ENCODE measurements at regions not wholly inside any gene's neighbourhood (a gene's known extent, or its start where the extent isn't known, plus 50 kb on each side); places are given as distances from the start of the nearest gene placed in this dataset.
"Not testable (repeated sequence)": the region's sequence is repeated elsewhere in the genome, so short reads cannot be mapped to it uniquely, and the experiment has no call there.

DNA sequence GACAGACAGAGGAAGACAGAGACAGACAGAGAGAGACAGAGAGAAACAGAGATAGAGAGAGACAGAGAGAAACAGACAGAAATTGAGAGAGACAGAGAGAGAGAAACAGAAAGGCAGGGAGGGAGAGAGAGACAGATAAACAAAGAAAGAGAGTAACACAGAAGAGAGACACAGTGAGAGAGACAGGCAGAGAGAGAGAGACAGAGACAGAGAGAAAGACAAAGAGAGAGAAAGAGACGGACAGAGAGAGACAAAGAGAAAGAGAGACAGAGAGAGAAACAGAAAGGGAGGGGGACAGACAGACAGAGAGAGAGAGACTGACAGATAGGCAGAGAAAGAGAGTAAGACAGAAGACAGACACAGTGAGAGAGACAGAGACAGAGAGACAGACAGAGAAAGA lies 108.5 kb upstream of the ANKRD30BL start:
- Histone ChIP-seq H3K27ac (no peak overlapping the region), H3K4me2 (peak overlapping the region; percentile 33; the same call in 1 of the 2 replicates), H2AFZ (ENCODE audit: low read depth) (peak overlapping the region; percentile 41; the same call in 1 of the 2 replicates), H3K79me2 (ENCODE audit: insufficient read depth, low read depth) (no peaks in the 10 kb centered on the region), H3K9ac (no peak overlapping the region), H3K4me1 (ENCODE audit: low read depth, poor library complexity, severe bottlenecking) (peaks cover 31% of the 10 kb centered on the region), H3K27me3 (ENCODE audit: insufficient read depth, low read depth) (no peaks in the 10 kb centered on the region), H4K20me1 (ENCODE audit: insufficient read depth) (no peaks in the 10 kb centered on the region), H3K36me3 (ENCODE audit: insufficient read depth) (no peaks in the 10 kb centered on the region), H3K4me3 (IDR thresholded peaks at IDR 0.05; ENCODE audit: insufficient read depth, low read depth, low read length) (no peak overlapping the region)
- TF ChIP-seq, protein P1, sequence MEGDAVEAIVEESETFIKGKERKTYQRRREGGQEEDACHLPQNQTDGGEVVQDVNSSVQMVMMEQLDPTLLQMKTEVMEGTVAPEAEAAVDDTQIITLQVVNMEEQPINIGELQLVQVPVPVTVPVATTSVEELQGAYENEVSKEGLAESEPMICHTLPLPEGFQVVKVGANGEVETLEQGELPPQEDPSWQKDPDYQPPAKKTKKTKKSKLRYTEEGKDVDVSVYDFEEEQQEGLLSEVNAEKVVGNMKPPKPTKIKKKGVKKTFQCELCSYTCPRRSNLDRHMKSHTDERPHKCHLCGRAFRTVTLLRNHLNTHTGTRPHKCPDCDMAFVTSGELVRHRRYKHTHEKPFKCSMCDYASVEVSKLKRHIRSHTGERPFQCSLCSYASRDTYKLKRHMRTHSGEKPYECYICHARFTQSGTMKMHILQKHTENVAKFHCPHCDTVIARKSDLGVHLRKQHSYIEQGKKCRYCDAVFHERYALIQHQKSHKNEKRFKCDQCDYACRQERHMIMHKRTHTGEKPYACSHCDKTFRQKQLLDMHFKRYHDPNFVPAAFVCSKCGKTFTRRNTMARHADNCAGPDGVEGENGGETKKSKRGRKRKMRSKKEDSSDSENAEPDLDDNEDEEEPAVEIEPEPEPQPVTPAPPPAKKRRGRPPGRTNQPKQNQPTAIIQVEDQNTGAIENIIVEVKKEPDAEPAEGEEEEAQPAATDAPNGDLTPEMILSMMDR (conservative IDR thresholded peaks at IDR 0.05; ENCODE audit: low read depth, low read length) = no peak

DNA sequence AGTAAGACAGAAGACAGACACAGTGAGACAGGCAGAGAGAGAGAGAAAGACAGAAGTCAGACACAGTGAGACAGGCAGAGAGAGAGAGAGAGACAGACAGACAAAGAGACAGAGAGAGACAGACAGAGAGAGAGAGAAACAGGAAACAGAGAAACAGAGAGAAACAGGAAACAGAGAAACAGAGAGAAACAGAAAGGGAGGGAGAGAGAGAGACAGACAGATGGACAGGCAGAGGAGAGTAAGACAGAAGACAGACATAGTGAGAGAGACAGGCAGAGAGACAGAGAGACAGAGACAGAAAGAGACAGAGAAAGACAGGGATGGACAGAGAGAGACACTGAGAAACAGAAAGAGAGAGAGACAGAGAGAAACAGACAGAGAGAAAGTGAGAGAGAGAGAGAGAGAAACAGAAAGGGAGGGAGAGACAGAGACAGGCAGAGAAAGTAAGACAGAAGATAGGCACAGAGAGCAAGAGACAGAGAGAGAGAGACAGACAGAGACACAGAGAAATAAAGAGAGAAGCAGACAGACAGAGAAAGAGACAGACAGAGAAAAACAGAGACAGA lies 109.3 kb upstream of the ANKRD30BL start:
- Histone ChIP-seq H3K79me2 (ENCODE audit: insufficient read depth, low read depth) (no peaks in the 10 kb centered on the region), H3K4me2 (no peak overlapping the region), H3K27ac (no peak overlapping the region), H3K27me3 (ENCODE audit: insufficient read depth, low read depth) (no peaks in the 10 kb centered on the region), H3K4me3 (IDR thresholded peaks at IDR 0.05; ENCODE audit: insufficient read depth, low read depth, low read length) (no peak overlapping the region), H3K9ac (no peak overlapping the region), H3K4me1 (ENCODE audit: low read depth, poor library complexity, severe bottlenecking) (peaks cover 28% of the 10 kb centered on the region), H4K20me1 (ENCODE audit: insufficient read depth) (no peaks in the 10 kb centered on the region), H2AFZ (ENCODE audit: low read depth) (peak overlapping the region; percentile 38), H3K36me3 (ENCODE audit: insufficient read depth) (no peaks in the 10 kb centered on the region)
- TF ChIP-seq, protein P1 (conservative IDR thresholded peaks at IDR 0.05; ENCODE audit: low read depth, low read length) = no peak

DNA sequence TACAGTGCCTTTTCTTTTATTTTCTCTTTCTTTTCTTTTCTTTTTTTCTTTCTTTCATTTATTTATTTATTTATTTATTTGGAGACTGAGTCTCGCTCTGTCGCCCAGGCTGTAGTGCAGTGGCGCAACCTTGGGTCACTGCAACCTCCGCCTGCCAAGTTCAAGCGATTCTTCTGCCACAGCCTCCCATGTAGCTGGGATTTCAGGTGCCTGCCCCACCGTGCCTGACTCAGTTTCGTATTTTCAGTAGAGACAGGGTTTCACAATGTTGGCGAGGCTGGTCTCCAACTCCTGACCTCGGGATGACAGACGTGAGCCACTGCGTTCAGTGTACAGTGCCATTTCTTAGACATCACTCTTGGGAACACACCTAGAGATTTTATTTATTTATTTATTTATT lies 110.0 kb upstream of the ANKRD30BL start:
- not testable (repeated sequence) for H3K36me3 ChIP-seq (ENCODE audit: insufficient read depth); H4K20me1 ChIP-seq (ENCODE audit: insufficient read depth); H3K27ac ChIP-seq; H3K4me3 ChIP-seq (IDR thresholded peaks at IDR 0.05; ENCODE audit: insufficient read depth, low read depth, low read length); H3K9ac ChIP-seq; H3K27me3 ChIP-seq (ENCODE audit: insufficient read depth, low read depth); H3K4me2 ChIP-seq; H2AFZ ChIP-seq (ENCODE audit: low read depth); H3K79me2 ChIP-seq (ENCODE audit: insufficient read depth, low read depth)
- H3K4me1 ChIP-seq (ENCODE audit: low read depth, poor library complexity, severe bottlenecking) = peaks cover 22% of the 10 kb centered on the region

DNA sequence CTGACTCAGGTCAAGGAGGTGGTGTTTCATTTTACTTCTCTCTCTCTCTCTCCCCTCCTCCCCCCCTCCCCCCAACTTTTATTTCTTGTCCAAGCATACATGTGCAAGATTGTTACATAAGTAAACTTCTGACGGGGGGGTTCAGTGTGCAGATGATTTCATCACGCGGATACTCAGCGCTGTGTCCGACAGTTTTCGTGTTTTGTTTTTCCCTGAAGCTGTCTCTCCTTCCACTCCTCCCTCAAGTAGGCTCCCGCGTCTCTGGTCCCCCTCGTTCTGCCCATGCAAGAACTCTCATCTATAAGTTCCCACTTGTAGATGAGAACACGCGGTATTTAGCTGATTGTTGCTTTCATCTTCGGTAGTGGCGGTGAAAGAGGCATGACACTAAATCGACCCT lies 111.0 kb upstream of the ANKRD30BL start:
- Histone ChIP-seq H3K27ac (no peak overlapping the region), H3K9ac (no peak overlapping the region), H3K4me2 (no peak overlapping the region), H4K20me1 (ENCODE audit: insufficient read depth) (no peaks in the 10 kb centered on the region), H3K27me3 (ENCODE audit: insufficient read depth, low read depth) (no peaks in the 10 kb centered on the region), H2AFZ (ENCODE audit: low read depth) (no peak overlapping the region), H3K4me1 (ENCODE audit: low read depth, poor library complexity, severe bottlenecking) (peaks cover 22% of the 10 kb centered on the region), H3K36me3 (ENCODE audit: insufficient read depth) (no peaks in the 10 kb centered on the region), H3K4me3 (IDR thresholded peaks at IDR 0.05; ENCODE audit: insufficient read depth, low read depth, low read length) (no peak overlapping the region), H3K79me2 (ENCODE audit: insufficient read depth, low read depth) (no peaks in the 10 kb centered on the region)
- TF ChIP-seq, protein P1 (conservative IDR thresholded peaks at IDR 0.05; ENCODE audit: low read depth, low read length) = no peak

DNA sequence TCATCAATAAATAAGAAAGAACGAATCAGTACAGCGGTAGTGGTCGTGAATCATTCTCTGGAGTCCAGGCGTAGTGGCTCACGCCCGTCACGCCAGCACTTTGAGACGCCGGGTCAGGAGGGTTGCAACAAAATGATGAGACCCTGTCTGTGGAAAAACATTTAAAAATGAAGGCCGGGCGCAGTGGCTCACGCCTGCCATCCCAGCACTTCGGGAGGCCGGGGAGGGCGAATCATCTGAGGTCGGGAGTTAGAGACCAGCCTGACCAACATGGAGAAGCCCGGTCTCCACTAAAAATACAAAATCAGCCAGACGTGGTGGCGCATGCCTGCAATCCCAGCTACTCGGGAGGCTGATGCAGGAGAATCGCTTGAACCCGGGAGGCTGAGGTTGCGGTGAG lies 111.8 kb upstream of the ANKRD30BL start:
- H3K79me2 ChIP-seq (ENCODE audit: insufficient read depth, low read depth); H3K4me2 ChIP-seq; H3K27me3 ChIP-seq (ENCODE audit: insufficient read depth, low read depth); H3K4me3 ChIP-seq (IDR thresholded peaks at IDR 0.05; ENCODE audit: insufficient read depth, low read depth, low read length); H3K9ac ChIP-seq; H3K27ac ChIP-seq; H3K36me3 ChIP-seq (ENCODE audit: insufficient read depth); H2AFZ ChIP-seq (ENCODE audit: low read depth); H4K20me1 ChIP-seq (ENCODE audit: insufficient read depth): not testable (repeated sequence)
- peaks cover 22% of the 10 kb centered on the region for H3K4me1 ChIP-seq (ENCODE audit: low read depth, poor library complexity, severe bottlenecking)

Measured in KMS-11 (cell line).